ENCODE measurements at regions not wholly inside any gene's neighbourhood (a gene's known extent, or its start where the extent isn't known, plus 50 kb on each side); places are given as distances from the start of the nearest gene placed in this dataset.
"Not testable (repeated sequence)": the region's sequence is repeated elsewhere in the genome, so short reads cannot be mapped to it uniquely, and the experiment has no call there.

GRCh38 chr6:51285876-51286275 lies 467.2 kb downstream of the TFAP2B start:
- no peaks in the 10 kb centered on the region for H3K36me3 ChIP-seq (ENCODE audit: control insufficient read depth, insufficient read depth, low read length)
- H3K27ac ChIP-seq (ENCODE audit: low read length) = no peak overlapping the region
- H3K4me3 ChIP-seq (ENCODE audit: low read length) = no peak overlapping the region
- no peaks in the 10 kb centered on the region for H3K27me3 ChIP-seq (ENCODE audit: control insufficient read depth, insufficient read depth, low read length)
- H3K4me1 ChIP-seq (ENCODE audit: control insufficient read depth, insufficient read depth, low read length) = no peaks in the 10 kb centered on the region
- H3K9me3 ChIP-seq (replicated peaks; ENCODE audit: control insufficient read depth, low read depth, low read length) = no peaks in the 10 kb centered on the region
- DNase-seq = no peak

- Histone ChIP-seq H3K27me3 (ENCODE audit: control insufficient read depth, insufficient read depth, low read length) (no peaks in the 10 kb centered on the region), H3K27ac (ENCODE audit: low read length) (no peak overlapping the region), H3K4me3 (ENCODE audit: low read length) (no peak overlapping the region), H3K4me1 (ENCODE audit: control insufficient read depth, insufficient read depth, low read length) (no peaks in the 10 kb centered on the region), H3K36me3 (ENCODE audit: control insufficient read depth, insufficient read depth, low read length) (no peaks in the 10 kb centered on the region), H3K9me3 (replicated peaks; ENCODE audit: control insufficient read depth, low read depth, low read length) (no peaks in the 10 kb centered on the region)
- no peak for DNase-seq
- WGBS (ENCODE audit: insufficient coverage) = no CpG with 5 or more reads among the region's 3 CpGs
Observed at GRCh38 chr6:51289041-51289440, 470.4 kb downstream of the TFAP2B start.

- DNase-seq = no peak
- whole genome bisulfite sequencing (ENCODE audit: insufficient coverage) = no CpG with 5 or more reads among the region's 1 CpG
- no peak overlapping the region for H3K4me3 ChIP-seq (ENCODE audit: low read length)
- H3K36me3 ChIP-seq (ENCODE audit: control insufficient read depth, insufficient read depth, low read length) = no peaks in the 10 kb centered on the region
- no peaks in the 10 kb centered on the region for H3K9me3 ChIP-seq (replicated peaks; ENCODE audit: control insufficient read depth, low read depth, low read length)
- H3K4me1 ChIP-seq (ENCODE audit: control insufficient read depth, insufficient read depth, low read length) = no peaks in the 10 kb centered on the region
- H3K27me3 ChIP-seq (ENCODE audit: control insufficient read depth, insufficient read depth, low read length) = no peaks in the 10 kb centered on the region
- no peak overlapping the region for H3K27ac ChIP-seq (ENCODE audit: low read length)
Observed at GRCh38 chr6:51292659-51293058, 474.0 kb downstream of the TFAP2B start.

GRCh38 chr6:51299621-51300380 lies 481.1 kb downstream of the TFAP2B start:
- no peak for DNase-seq
- Histone ChIP-seq H3K36me3 (ENCODE audit: control insufficient read depth, insufficient read depth, low read length) (no peaks in the 10 kb centered on the region), H3K4me3 (ENCODE audit: low read length) (no peak overlapping the region), H3K9me3 (replicated peaks; ENCODE audit: control insufficient read depth, low read depth, low read length) (no peaks in the 10 kb centered on the region), H3K27ac (ENCODE audit: low read length) (no peak overlapping the region), H3K27me3 (ENCODE audit: control insufficient read depth, insufficient read depth, low read length) (no peaks in the 10 kb centered on the region), H3K4me1 (ENCODE audit: control insufficient read depth, insufficient read depth, low read length) (no peaks in the 10 kb centered on the region)
- no CpG with 5 or more reads among the region's 3 CpGs for WGBS (ENCODE audit: insufficient coverage)

GRCh38 chr6:51300510-51300909 lies 481.8 kb downstream of the TFAP2B start:
- no peak for DNase-seq
- Histone ChIP-seq H3K36me3 (ENCODE audit: control insufficient read depth, insufficient read depth, low read length) (no peaks in the 10 kb centered on the region), H3K27me3 (ENCODE audit: control insufficient read depth, insufficient read depth, low read length) (no peaks in the 10 kb centered on the region), H3K9me3 (replicated peaks; ENCODE audit: control insufficient read depth, low read depth, low read length) (no peaks in the 10 kb centered on the region), H3K27ac (ENCODE audit: low read length) (no peak overlapping the region), H3K4me3 (ENCODE audit: low read length) (no peak overlapping the region), H3K4me1 (ENCODE audit: control insufficient read depth, insufficient read depth, low read length) (no peaks in the 10 kb centered on the region)

- no peaks in the 10 kb centered on the region for H3K36me3 ChIP-seq (ENCODE audit: control insufficient read depth, insufficient read depth, low read length)
- H3K4me3 ChIP-seq (ENCODE audit: low read length) = no peak overlapping the region
- WGBS (ENCODE audit: insufficient coverage) = no CpG with 5 or more reads among the region's 3 CpGs
- H3K9me3 ChIP-seq (replicated peaks; ENCODE audit: control insufficient read depth, low read depth, low read length) = no peaks in the 10 kb centered on the region
- no peak overlapping the region for H3K27ac ChIP-seq (ENCODE audit: low read length)
- H3K4me1 ChIP-seq (ENCODE audit: control insufficient read depth, insufficient read depth, low read length) = no peaks in the 10 kb centered on the region
- DNase-seq = peak; percentile 8
- H3K27me3 ChIP-seq (ENCODE audit: control insufficient read depth, insufficient read depth, low read length) = no peaks in the 10 kb centered on the region
Observed at GRCh38 chr6:51301962-51302361, 483.3 kb downstream of the TFAP2B start.

GRCh38 chr6:51302431-51302830 lies 483.8 kb downstream of the TFAP2B start:
- no peak for DNase-seq
- Histone ChIP-seq H3K36me3 (ENCODE audit: control insufficient read depth, insufficient read depth, low read length) (no peaks in the 10 kb centered on the region), H3K4me1 (ENCODE audit: control insufficient read depth, insufficient read depth, low read length) (no peaks in the 10 kb centered on the region), H3K4me3 (ENCODE audit: low read length) (no peak overlapping the region), H3K27me3 (ENCODE audit: control insufficient read depth, insufficient read depth, low read length) (no peaks in the 10 kb centered on the region), H3K9me3 (replicated peaks; ENCODE audit: control insufficient read depth, low read depth, low read length) (no peaks in the 10 kb centered on the region), H3K27ac (ENCODE audit: low read length) (no peak overlapping the region)
- WGBS (ENCODE audit: insufficient coverage) = no CpG with 5 or more reads among the region's 2 CpGs

GRCh38 chr6:51303338-51303737 lies 484.7 kb downstream of the TFAP2B start:
- H3K4me1 ChIP-seq (ENCODE audit: control insufficient read depth, insufficient read depth, low read length) = no peaks in the 10 kb centered on the region
- H3K36me3 ChIP-seq (ENCODE audit: control insufficient read depth, insufficient read depth, low read length) = no peaks in the 10 kb centered on the region
- no peak overlapping the region for H3K4me3 ChIP-seq (ENCODE audit: low read length)
- no peak overlapping the region for H3K27ac ChIP-seq (ENCODE audit: low read length)
- no peaks in the 10 kb centered on the region for H3K27me3 ChIP-seq (ENCODE audit: control insufficient read depth, insufficient read depth, low read length)
- DNase-seq = peak; percentile 3
- WGBS (ENCODE audit: insufficient coverage) = no CpG with 5 or more reads among the region's 2 CpGs
- no peaks in the 10 kb centered on the region for H3K9me3 ChIP-seq (replicated peaks; ENCODE audit: control insufficient read depth, low read depth, low read length)

GRCh38 chr6:51314965-51315364 lies 496.3 kb downstream of the TFAP2B start:
- Histone ChIP-seq H3K4me1 (ENCODE audit: control insufficient read depth, insufficient read depth, low read length) (no peaks in the 10 kb centered on the region), H3K9me3 (replicated peaks; ENCODE audit: control insufficient read depth, low read depth, low read length) (no peaks in the 10 kb centered on the region), H3K27ac (ENCODE audit: low read length) (no peak overlapping the region), H3K27me3 (ENCODE audit: control insufficient read depth, insufficient read depth, low read length) (no peaks in the 10 kb centered on the region), H3K4me3 (ENCODE audit: low read length) (no peak overlapping the region), H3K36me3 (ENCODE audit: control insufficient read depth, insufficient read depth, low read length) (no peaks in the 10 kb centered on the region)
- DNase-seq = no peak
- WGBS (ENCODE audit: insufficient coverage) = no CpG with 5 or more reads among the region's 2 CpGs

- WGBS (ENCODE audit: insufficient coverage) = 67% methylated on average over 3 of the region's 5 CpGs
Observed at GRCh38 chr6:51318674-51319073, 500.0 kb downstream of the TFAP2B start.

GRCh38 chr6:51321477-51321876 lies 502.8 kb downstream of the TFAP2B start:
- WGBS (ENCODE audit: insufficient coverage) = 100% methylated on average over 1 of the region's 3 CpGs
- H3K4me3 ChIP-seq (ENCODE audit: low read length) = not testable (repeated sequence)

More at GRCh38 chr6:51318674-51319073, 500.0 kb downstream of the TFAP2B start:
- H3K4me1 ChIP-seq (ENCODE audit: control insufficient read depth, insufficient read depth, low read length) = no peaks in the 10 kb centered on the region
- DNase-seq = no peak
- H3K36me3 ChIP-seq (ENCODE audit: control insufficient read depth, insufficient read depth, low read length) = no peaks in the 10 kb centered on the region
- no peaks in the 10 kb centered on the region for H3K9me3 ChIP-seq (replicated peaks; ENCODE audit: control insufficient read depth, low read depth, low read length)
- H3K27ac ChIP-seq (ENCODE audit: low read length) = no peak overlapping the region
- H3K4me3 ChIP-seq (ENCODE audit: low read length) = no peak overlapping the region
- H3K27me3 ChIP-seq (ENCODE audit: control insufficient read depth, insufficient read depth, low read length) = no peaks in the 10 kb centered on the region

More at GRCh38 chr6:51321477-51321876, 502.8 kb downstream of the TFAP2B start:
- H3K9me3 ChIP-seq (replicated peaks; ENCODE audit: control insufficient read depth, low read depth, low read length); H3K27me3 ChIP-seq (ENCODE audit: control insufficient read depth, insufficient read depth, low read length); DNase-seq; H3K27ac ChIP-seq (ENCODE audit: low read length); H3K4me1 ChIP-seq (ENCODE audit: control insufficient read depth, insufficient read depth, low read length); H3K36me3 ChIP-seq (ENCODE audit: control insufficient read depth, insufficient read depth, low read length): not testable (repeated sequence)
